Loucy (cell line): ENCODE measurements at regions not wholly inside any gene's neighbourhood (a gene's known extent, or its start where the extent isn't known, plus 50 kb on each side); places are given as distances from the start of the nearest gene placed in this dataset.

Source experiments
- H2AFZ ChIP-seq: fragments of 200-600 bp; sonication (generic); 2 replicates; pipeline ENCODE4 v1.6.0; 2016; ENCODE audit warnings: antibody characterized with exemption, mild to moderate bottlenecking, low read length, moderate library complexity
- H3F3A ChIP-seq: fragments of 200-600 bp; 2 replicates; pipeline ENCODE4 v1.6.0; 2016; ENCODE audit warnings: antibody characterized with exemption, low read depth, mild to moderate bottlenecking
- H3K27me3 ChIP-seq: fragments of 200-600 bp; sonication (generic); 2 replicates; pipeline ENCODE4 v1.6.1; 2014; ENCODE audit warnings: low read length, mild to moderate bottlenecking; ENCODE audit not compliant: insufficient read depth, poor library complexity, severe bottlenecking
- H3K36me3 ChIP-seq: fragments of 200-600 bp; sonication (generic); 2 replicates; pipeline ENCODE4 v1.6.1; 2016; ENCODE audit warnings: low read length; ENCODE audit not compliant: insufficient read depth
- H3K4me1 ChIP-seq: fragments of 200-600 bp; sonication (generic); 2 replicates; pipeline ENCODE4 v1.5.1; 2014; ENCODE audit warnings: low read length, mild to moderate bottlenecking; ENCODE audit not compliant: insufficient read depth, poor library complexity, severe bottlenecking
- H3K4me2 ChIP-seq: fragments of 200-600 bp; sonication (generic); 2 replicates; pipeline ENCODE4 v1.6.0; 2014; ENCODE audit warnings: antibody characterized with exemption, low read length, low read depth, mild to moderate bottlenecking; ENCODE audit not compliant: poor library complexity, severe bottlenecking
- H3K4me3 ChIP-seq: fragments of 200-600 bp; sonication (generic); 2 replicates; pipeline ENCODE4 v1.5.1; 2014; ENCODE audit warnings: low read length, mild to moderate bottlenecking, mixed read lengths; ENCODE audit not compliant: poor library complexity, severe bottlenecking
- H3K79me2 ChIP-seq: fragments of 200-600 bp; sonication (generic); 2 replicates; pipeline ENCODE4 v1.6.1; 2014; ENCODE audit warnings: low read length; ENCODE audit not compliant: insufficient read depth
- H3K9ac ChIP-seq: fragments of 200-600 bp; sonication (generic); 2 replicates; pipeline ENCODE4 v1.6.0; 2014; ENCODE audit warnings: mild to moderate bottlenecking, low read depth, low read length, moderate library complexity; ENCODE audit not compliant: poor library complexity, severe bottlenecking
- H3K9me2 ChIP-seq: fragments of 200-600 bp; sonication (generic); replicated peaks from 2 replicates; pipeline ENCODE4 v1.6.1; 2016; ENCODE audit warnings: low read depth, low read length, mixed read lengths
- H3K9me3 ChIP-seq: fragments of 200-600 bp; sonication (generic); 2 replicates; pipeline ENCODE4 v1.6.1; 2014; ENCODE audit warnings: mild to moderate bottlenecking, antibody characterized with exemption, low read length, low read depth; ENCODE audit not compliant: insufficient read depth
- H4K20me1 ChIP-seq: fragments of 200-600 bp; sonication (generic); 2 replicates; pipeline ENCODE4 v1.6.0; 2014; ENCODE audit warnings: antibody characterized with exemption, low read length, mild to moderate bottlenecking; ENCODE audit not compliant: insufficient read depth, poor library complexity, severe bottlenecking
- CTCF ChIP-seq: fragments of 200-600 bp; sonication (generic); conservative IDR thresholded peaks from 2 replicates; pipeline ENCODE4 v1.5.1; 2014; ENCODE audit warnings: mild to moderate bottlenecking, antibody characterized with exemption, low read length
- EZH2phosphoT487 ChIP-seq: fragments of 200-600 bp; IDR thresholded peaks from 2 replicates; pipeline ENCODE4 v1.6.1; 2018; ENCODE audit warnings: antibody characterized with exemption, mild to moderate bottlenecking, moderate library complexity, borderline replicate concordance

- Histone ChIP-seq H3K36me3 (no peaks in the 10 kb centered on the region), H3K4me2 (no peak overlapping the region), H3K79me2 (no peaks in the 10 kb centered on the region), H3F3A (no peaks in the 10 kb centered on the region), H3K27me3 (no peaks in the 10 kb centered on the region), H3K9ac (no peak overlapping the region), H3K4me3 (no peak overlapping the region), H3K9me2 (no peaks in the 10 kb centered on the region), H3K9me3 (no peaks in the 10 kb centered on the region), H3K4me1 (no peaks in the 10 kb centered on the region), H2AFZ (no peak overlapping the region), H4K20me1 (no peaks in the 10 kb centered on the region)
- TF ChIP-seq CTCF (no peak), EZH2phosphoT487 (no peak)
Measured at GRCh38 chr4:125676156-125676555, 361.4 kb downstream of the FAT4 start.

GRCh38 chr4:125676583-125676982 is 361.8 kb downstream of the FAT4 start:
- Histone ChIP-seq H3K4me1 (no peaks in the 10 kb centered on the region), H4K20me1 (no peaks in the 10 kb centered on the region), H3K36me3 (no peaks in the 10 kb centered on the region), H3K4me3 (no peak overlapping the region), H3F3A (no peaks in the 10 kb centered on the region), H3K79me2 (no peaks in the 10 kb centered on the region), H3K9me2 (no peaks in the 10 kb centered on the region), H3K4me2 (no peak overlapping the region), H2AFZ (no peak overlapping the region), H3K9me3 (no peaks in the 10 kb centered on the region), H3K9ac (no peak overlapping the region), H3K27me3 (no peaks in the 10 kb centered on the region)
- TF ChIP-seq CTCF, result no peak
- no peak for TF ChIP-seq EZH2phosphoT487

DNA sequence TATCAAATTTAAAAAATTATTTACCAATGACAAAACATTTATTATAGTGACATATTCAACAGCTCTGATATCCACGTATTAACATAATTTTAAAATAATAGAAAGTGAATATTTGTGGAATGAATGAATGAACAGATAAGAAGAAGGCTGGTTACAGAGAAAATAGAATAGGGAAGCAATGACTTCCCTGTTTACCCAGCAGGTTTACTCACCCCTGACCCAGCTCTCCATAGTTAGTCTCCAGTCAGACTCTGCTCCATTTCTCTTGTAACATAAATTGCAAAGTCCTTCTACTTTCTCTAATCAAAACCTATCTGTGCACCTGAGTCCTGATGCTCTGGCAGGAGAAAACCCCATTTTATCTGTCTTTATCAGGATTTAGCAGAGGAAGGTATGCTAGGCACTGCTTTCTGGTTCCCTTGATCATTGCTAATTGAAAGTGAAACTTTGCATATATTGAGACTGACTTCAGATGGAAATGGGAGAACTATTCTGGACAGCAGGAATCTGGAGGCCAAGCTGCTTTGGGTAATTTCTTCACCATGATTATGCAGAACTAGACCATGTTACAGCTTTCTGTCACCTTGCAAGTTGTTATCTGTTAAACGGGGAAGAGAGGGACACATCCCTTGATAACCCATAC is 363.0 kb downstream of the FAT4 start:
- Histone ChIP-seq H3K9ac (no peak overlapping the region), H3K27me3 (no peaks in the 10 kb centered on the region), H3K9me2 (no peaks in the 10 kb centered on the region), H3F3A (no peaks in the 10 kb centered on the region), H3K36me3 (no peaks in the 10 kb centered on the region), H4K20me1 (no peaks in the 10 kb centered on the region), H3K4me1 (no peaks in the 10 kb centered on the region), H3K4me3 (no peak overlapping the region), H3K79me2 (no peaks in the 10 kb centered on the region), H2AFZ (no peak overlapping the region), H3K9me3 (no peaks in the 10 kb centered on the region), H3K4me2 (no peak overlapping the region)
- TF ChIP-seq EZH2phosphoT487 (no peak), CTCF (no peak)
